Mammary epithelial cell (primary cell): ENCODE measurements at regions not wholly inside any gene's neighbourhood (a gene's known extent, or its start where the extent isn't known, plus 50 kb on each side); places are given as distances from the start of the nearest gene placed in this dataset.

Source experiments
- CTCF ChIP-seq, 2 donors: IDR thresholded peaks in 1 of 2; conservative IDR thresholded peaks in 1 of 2; 2 replicates each; pipeline ENCODE4 v1.5.1; 2011 to 2012; ENCODE audit warnings: inconsistent platforms in 2 of 2, low read length in 2 of 2, mild to moderate bottlenecking in 2 of 2, control low read depth in 1 of 2, low read depth in 1 of 2; ENCODE audit not compliant: insufficient read depth in 1 of 2; ENCODE audit errors: extremely low read depth in 1 of 2
- EZH2 ChIP-seq: IDR thresholded peaks from 2 replicates; pipeline ENCODE4 v1.6.1; 2012; ENCODE audit warnings: low read length, inconsistent platforms, borderline replicate concordance

GRCh38 chr6:71651636-71652035 lies 234.7 kb upstream of the RIMS1 start:
- TF ChIP-seq CTCF (conservative IDR thresholded peaks at IDR 0.05 in 1 of 2, IDR thresholded peaks at IDR 0.05 in 1 of 2; ENCODE audit: extremely low read depth in 1 of 2, insufficient read depth in 1 of 2, low read depth in 1 of 2, low read length in 2 of 2) = no peak
- no peak for TF ChIP-seq EZH2
